GM19452 (cell line): ENCODE measurements at regions not wholly inside any gene's neighbourhood (a gene's known extent, or its start where the extent isn't known, plus 50 kb on each side); places are given as distances from the start of the nearest gene placed in this dataset.

ENCODE experiments used
- ATAC-seq: cut with Tn5 transposase; IDR thresholded peaks from one replicate; pipeline ENCODE4 v1.9.1; 2021; ENCODE audit not compliant: unreplicated experiment

- no peak for ATAC-seq
These were observed 73.9 kb upstream of the CAPRIN2 start for GRCh38 chr12:30828686-30829085.

GRCh38 chr12:30827101-30828066, 72.6 kb upstream of the CAPRIN2 start:
- no peak for ATAC-seq

- ATAC-seq, result no peak
These were observed 71.5 kb upstream of the CAPRIN2 start for GRCh38 chr12:30826276-30826675.

- no peak for ATAC-seq
These were observed 70.6 kb upstream of the CAPRIN2 start for GRCh38 chr12:30825341-30825740.

GRCh38 chr12:30824311-30824710, 69.6 kb upstream of the CAPRIN2 start:
- no peak for ATAC-seq

- no peak for ATAC-seq
These were observed 69.0 kb upstream of the CAPRIN2 start for GRCh38 chr12:30823764-30824163.

- peak; percentile 58 for ATAC-seq
These were observed 68.5 kb upstream of the CAPRIN2 start for GRCh38 chr12:30823156-30823699.

GRCh38 chr12:30822385-30823155, 67.8 kb upstream of the CAPRIN2 start:
- ATAC-seq, result peak; percentile 48

- no peak for ATAC-seq
These were observed 65.7 kb upstream of the CAPRIN2 start for GRCh38 chr12:30820406-30820946.

- no peak for ATAC-seq
These were observed 63.8 kb upstream of the CAPRIN2 start for GRCh38 chr12:30818562-30818961.

GRCh38 chr12:30816742-30817465, 62.2 kb upstream of the CAPRIN2 start:
- no peak for ATAC-seq

GRCh38 chr12:30814295-30814655, 59.5 kb upstream of the CAPRIN2 start:
- ATAC-seq, result no peak

GRCh38 chr12:30813525-30814294, 59.0 kb upstream of the CAPRIN2 start:
- no peak for ATAC-seq

GRCh38 chr12:30811966-30812365, 57.2 kb upstream of the CAPRIN2 start:
- no peak for ATAC-seq

- ATAC-seq, result no peak
These were observed 56.2 kb upstream of the CAPRIN2 start for GRCh38 chr12:30810918-30811317.

GRCh38 chr12:30807695-30808034, 52.9 kb upstream of the CAPRIN2 start:
- no peak for ATAC-seq

- ATAC-seq, result no peak
These were observed 52.4 kb upstream of the CAPRIN2 start for GRCh38 chr12:30806989-30807694.

GRCh38 chr12:30805959-30806358, 51.2 kb upstream of the CAPRIN2 start:
- ATAC-seq, result no peak
